CD4-positive, alpha-beta T cell treated with Interleukin-21 for 1 hour (primary cell): ENCODE measurements at regions not wholly inside any gene's neighbourhood (a gene's known extent, or its start where the extent isn't known, plus 50 kb on each side); places are given as distances from the start of the nearest gene placed in this dataset.
"Not testable (repeated sequence)": the region's sequence is repeated elsewhere in the genome, so short reads cannot be mapped to it uniquely, and the experiment has no call there.

ENCODE experiments used
- DNase-seq: peaks from one replicate; pipeline ENCODE4 v3.0.0-alpha.2; 2020

- DNase-seq = no peak
These were observed 419.4 kb upstream of the ONECUT1 start for GRCh38 chr15:53209396-53210042.

GRCh38 chr15:53208751-53209150 lies 418.6 kb upstream of the ONECUT1 start:
- no peak for DNase-seq

GRCh38 chr15:53203454-53203853 lies 413.3 kb upstream of the ONECUT1 start:
- DNase-seq = no peak

- no peak for DNase-seq
These were observed 412.7 kb upstream of the ONECUT1 start for GRCh38 chr15:53202876-53203275.

- peak; percentile 9 for DNase-seq
These were observed 407.3 kb upstream of the ONECUT1 start for GRCh38 chr15:53197426-53197839.

GRCh38 chr15:53196788-53197187 lies 406.7 kb upstream of the ONECUT1 start:
- DNase-seq = no peak

GRCh38 chr15:53196242-53196641 lies 406.1 kb upstream of the ONECUT1 start:
- DNase-seq = no peak

GRCh38 chr15:53193149-53193548 lies 403.0 kb upstream of the ONECUT1 start:
- no peak for DNase-seq

- no peak for DNase-seq
These were observed 399.7 kb upstream of the ONECUT1 start for GRCh38 chr15:53189860-53190259.

- not testable (repeated sequence) for DNase-seq
These were observed 393.3 kb upstream of the ONECUT1 start for GRCh38 chr15:53183449-53183848.

GRCh38 chr15:53171571-53171970 lies 381.4 kb upstream of the ONECUT1 start:
- DNase-seq = no peak

- no peak for DNase-seq
These were observed 376.6 kb upstream of the ONECUT1 start for GRCh38 chr15:53166684-53167201.

- DNase-seq = no peak
These were observed 376.0 kb upstream of the ONECUT1 start for GRCh38 chr15:53165988-53166683.

- DNase-seq = no peak
These were observed 370.1 kb upstream of the ONECUT1 start for GRCh38 chr15:53160092-53160704.

- DNase-seq = no peak
These were observed 369.3 kb upstream of the ONECUT1 start for GRCh38 chr15:53159458-53159857.

- DNase-seq = no peak
These were observed 368.9 kb upstream of the ONECUT1 start for GRCh38 chr15:53158995-53159394.

- no peak for DNase-seq
These were observed 343.2 kb upstream of the ONECUT1 start for GRCh38 chr15:53133255-53133850.

- no peak for DNase-seq
These were observed 340.8 kb upstream of the ONECUT1 start for GRCh38 chr15:53130943-53131342.

- DNase-seq = no peak
These were observed 339.2 kb upstream of the ONECUT1 start for GRCh38 chr15:53129121-53129904.

GRCh38 chr15:53128652-53129051 lies 338.5 kb upstream of the ONECUT1 start:
- no peak for DNase-seq

GRCh38 chr15:53126144-53126543 lies 336.0 kb upstream of the ONECUT1 start:
- DNase-seq = no peak

GRCh38 chr15:53122818-53123217 lies 332.7 kb upstream of the ONECUT1 start:
- no peak for DNase-seq

- DNase-seq = not testable (repeated sequence)
These were observed 326.8 kb upstream of the ONECUT1 start for GRCh38 chr15:53116915-53117314.
